GM23338 (cell line): ENCODE measurements at regions not wholly inside any gene's neighbourhood (a gene's known extent, or its start where the extent isn't known, plus 50 kb on each side); places are given as distances from the start of the nearest gene placed in this dataset.

ENCODE experiments used
- ATAC-seq: fragments of 200-7000 bp; cut with Tn5 transposase; 3 replicates; pipeline ENCODE4 v1.9.1; 2020
- DNase-seq: peaks from one replicate; pipeline ENCODE4 v3.0.0-alpha.2; 2015; ENCODE audit warnings: low spot score
- H2AFZ ChIP-seq: fragments of 200-600 bp; sonication (generic); 2 replicates; pipeline ENCODE4 v1.8.0; 2016; ENCODE audit warnings: antibody characterized with exemption, mild to moderate bottlenecking, moderate library complexity
- H3F3A ChIP-seq: fragments of 200-600 bp; sonication (generic); replicated peaks from 2 replicates; pipeline ENCODE4 v1.8.0; 2017; ENCODE audit warnings: antibody characterized with exemption, mixed run types, low read depth
- H3K27ac ChIP-seq: fragments of 200-600 bp; sonication (generic); 2 replicates; pipeline ENCODE4 v1.6.1; 2016; ENCODE audit warnings: low read depth
- H3K27me3 ChIP-seq: fragments of 200-600 bp; sonication (generic); 2 replicates; pipeline ENCODE4 v1.8.0; 2016; ENCODE audit warnings: mild to moderate bottlenecking, mixed run types, moderate library complexity; ENCODE audit not compliant: insufficient read depth
- H3K36me3 ChIP-seq: fragments of 200-600 bp; sonication (generic); 2 replicates; pipeline ENCODE4 v1.8.0; 2016; ENCODE audit warnings: mild to moderate bottlenecking; ENCODE audit not compliant: insufficient read depth
- H3K4me1 ChIP-seq: fragments of 200-600 bp; sonication (generic); 2 replicates; pipeline ENCODE4 v1.8.0; 2016; ENCODE audit warnings: mild to moderate bottlenecking, moderate library complexity; ENCODE audit not compliant: insufficient read depth
- H3K4me2 ChIP-seq: fragments of 200-600 bp; sonication (generic); 2 replicates; pipeline ENCODE4 v1.7.1; 2017; ENCODE audit warnings: mixed run types
- H3K4me3 ChIP-seq: fragments of 200-600 bp; sonication (generic); 2 replicates; pipeline ENCODE4 v1.6.1; 2016; ENCODE audit warnings: mixed run types
- H3K79me2 ChIP-seq: fragments of 200-600 bp; sonication (generic); replicated peaks from 2 replicates; pipeline ENCODE4 v1.8.0; 2017; ENCODE audit warnings: mild to moderate bottlenecking; ENCODE audit not compliant: insufficient read depth
- H3K9me2 ChIP-seq: fragments of 200-600 bp; sonication (generic); 2 replicates; pipeline ENCODE4 v1.8.0; 2017; ENCODE audit not compliant: insufficient read depth
- H4K20me1 ChIP-seq: fragments of 200-600 bp; sonication (generic); replicated peaks from 2 replicates; pipeline ENCODE4 v1.8.0; 2017; ENCODE audit warnings: mild to moderate bottlenecking; ENCODE audit not compliant: insufficient read depth
- H3K27ac Mint-ChIP-seq: 2 replicates; pipeline ENCODE4 v1.8.0; 2020; ENCODE audit warnings: inconsistent platforms, mild to moderate bottlenecking, moderate library complexity, mixed read lengths
- H3K27me3 Mint-ChIP-seq: 3 replicates; pipeline ENCODE4 v1.8.0; 2022; ENCODE audit warnings: low read depth, mild to moderate bottlenecking, moderate library complexity, mixed read lengths, inconsistent platforms; ENCODE audit not compliant: insufficient read depth, poor library complexity
- H3K36me3 Mint-ChIP-seq: 3 replicates; pipeline ENCODE4 v1.8.0; 2021; ENCODE audit warnings: low read depth, mild to moderate bottlenecking, inconsistent platforms, moderate library complexity, mixed read lengths
- H3K4me1 Mint-ChIP-seq: 3 replicates; pipeline ENCODE4 v1.8.0; 2020; ENCODE audit warnings: mild to moderate bottlenecking, inconsistent platforms, mixed read lengths
- H3K4me3 Mint-ChIP-seq: 3 replicates; pipeline ENCODE4 v1.8.0; 2021; ENCODE audit warnings: moderate library complexity, mild to moderate bottlenecking, inconsistent platforms, mixed read lengths
- H3K9me3 Mint-ChIP-seq: 3 replicates; pipeline ENCODE4 v1.8.0; 2020; ENCODE audit warnings: moderate library complexity, mild to moderate bottlenecking, inconsistent platforms, mixed read lengths
- CREB1 ChIP-seq: fragments of 250-450 bp; sonication (Bioruptor Pico); IDR thresholded peaks from 2 replicates; pipeline ENCODE4 v1.5.0; 2020; ENCODE audit warnings: low read depth, mild to moderate bottlenecking, moderate library complexity
- CTCF ChIP-seq, 2 experiments: fragments of 200-600 bp in 1 of 2; sonication (generic) in 1 of 2; conservative IDR thresholded peaks; 2 replicates each; pipeline versions ENCODE4 v1.5.1 to v1.6.1; 2016 to 2017; ENCODE audit warnings: antibody characterized with exemption in 2 of 2, low read depth in 2 of 2, mild to moderate bottlenecking in 2 of 2, moderate library complexity in 1 of 2
- EZH2 ChIP-seq: fragments of 200-600 bp; sonication (generic); IDR thresholded peaks from one replicate; pipeline ENCODE4 v1.8.0; 2017; ENCODE audit warnings: antibody characterized with exemption, mild to moderate bottlenecking, low read depth; ENCODE audit not compliant: unreplicated experiment
- EZH2phosphoT487 ChIP-seq: fragments of 200-600 bp; sonication (generic); IDR thresholded peaks from one replicate; pipeline ENCODE4 v1.8.1; 2018; ENCODE audit warnings: antibody characterized with exemption; ENCODE audit not compliant: unreplicated experiment
- JUNB ChIP-seq: IDR thresholded peaks from one replicate; pipeline ENCODE4 v1.6.1; 2016; ENCODE audit warnings: antibody characterized with exemption; ENCODE audit not compliant: unreplicated experiment
- NANOG ChIP-seq: IDR thresholded peaks from 2 replicates; pipeline ENCODE4 v1.6.1; 2016; ENCODE audit warnings: antibody characterized with exemption, borderline replicate concordance
- POLR2AphosphoS5 ChIP-seq: IDR thresholded peaks from 2 replicates; pipeline ENCODE4 v1.6.1; 2016; ENCODE audit warnings: antibody characterized with exemption, low read depth
- STAT1 ChIP-seq: IDR thresholded peaks from one replicate; pipeline ENCODE4 v1.6.1; 2016; ENCODE audit warnings: antibody characterized with exemption; ENCODE audit not compliant: unreplicated experiment
- ZNF114 ChIP-seq: fragments of 250-450 bp; sonication (Bioruptor Pico); IDR thresholded peaks from 2 replicates; pipeline ENCODE4 v1.5.0; 2020; ENCODE audit warnings: mild to moderate bottlenecking, moderate library complexity
- ZNF331 ChIP-seq: fragments of 250-450 bp; sonication (Bioruptor Pico); IDR thresholded peaks from 2 replicates; pipeline ENCODE4 v1.5.0; 2020; ENCODE audit warnings: low read depth, mild to moderate bottlenecking, moderate library complexity
- TF ChIP-seq, protein P1 (sequence below): IDR thresholded peaks from one replicate; pipeline ENCODE4 v1.6.1; 2018; ENCODE audit warnings: antibody characterized with exemption; ENCODE audit not compliant: unreplicated experiment

GRCh38 chr10:44640429-44640828 is 255.5 kb upstream of the CXCL12 start:
- H3K27ac ChIP-seq: no peak overlapping the region
- H3K27me3 ChIP-seq: no peaks in the 10 kb centered on the region
- Mint-ChIP-seq H3K4me1 (no peaks in the 10 kb centered on the region), H3K27ac (no peak overlapping the region), H3K4me3 (no peak overlapping the region), H3K9me3 (peaks cover 6% of the 10 kb centered on the region; the same call in 2 of the 3 replicates), H3K27me3 (peaks cover 2% of the 10 kb centered on the region), H3K36me3 (no peaks in the 10 kb centered on the region)
- no peaks in the 10 kb centered on the region for H3F3A ChIP-seq
- no peak overlapping the region for H3K4me3 ChIP-seq
- no peaks in the 10 kb centered on the region for H3K79me2 ChIP-seq
- no peaks in the 10 kb centered on the region for H4K20me1 ChIP-seq
- H3K4me2 ChIP-seq: no peak overlapping the region
- no peak for ATAC-seq
- no peak for TF ChIP-seq ZNF331 (CRISPR knock-in tag)
- H3K36me3 ChIP-seq: no peaks in the 10 kb centered on the region
- DNase-seq: no peak
- peaks cover 6% of the 10 kb centered on the region; the same call in 1 of the 2 replicates for H3K9me2 ChIP-seq
- no peaks in the 10 kb centered on the region for H3K4me1 ChIP-seq
- no peak overlapping the region for H2AFZ ChIP-seq

DNA sequence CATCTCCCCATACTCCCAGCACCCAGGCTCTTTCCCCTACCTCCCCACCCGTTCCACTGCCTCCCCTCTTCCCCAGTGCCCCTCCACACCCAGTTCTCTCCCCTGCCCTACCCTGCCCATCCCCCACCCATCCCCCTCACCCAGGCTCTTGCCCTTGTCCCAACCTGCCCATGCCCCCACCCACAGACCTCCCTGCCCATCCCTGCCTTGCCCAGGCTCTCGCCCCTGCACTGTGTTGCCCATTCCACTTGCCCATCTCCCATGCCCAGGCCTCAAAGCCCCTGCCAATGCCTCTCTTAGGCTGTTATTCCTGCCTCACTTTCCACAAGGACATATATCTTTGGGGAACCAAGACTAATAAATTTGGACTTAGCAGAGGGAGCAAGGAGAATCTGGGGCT is 262.6 kb upstream of the CXCL12 start:
- Histone ChIP-seq H4K20me1 (no peaks in the 10 kb centered on the region), H3K27ac (no peak overlapping the region), H3K36me3 (no peaks in the 10 kb centered on the region), H3K27me3 (no peaks in the 10 kb centered on the region), H3K4me2 (no peak overlapping the region), H3K9me2 (peaks cover 6% of the 10 kb centered on the region; the same call in 1 of the 2 replicates), H3K79me2 (no peaks in the 10 kb centered on the region), H3K4me3 (no peak overlapping the region), H3F3A (no peaks in the 10 kb centered on the region), H2AFZ (no peak overlapping the region), H3K4me1 (no peaks in the 10 kb centered on the region)
- no peak for TF ChIP-seq JUNB
- TF ChIP-seq CTCF (conservative IDR thresholded peaks at IDR 0.05; ENCODE audit: low read depth in 2 of 2): no peak
- no peak for TF ChIP-seq ZNF114 (CRISPR knock-in tag)
- no peak for TF ChIP-seq NANOG
- no peak for TF ChIP-seq CREB1
- ATAC-seq (no peak), DNase-seq (no peak)
- Mint-ChIP-seq H3K27ac (no peak overlapping the region), H3K27me3 (peaks cover 7% of the 10 kb centered on the region), H3K4me3 (no peak overlapping the region), H3K36me3 (no peaks in the 10 kb centered on the region), H3K9me3 (peaks cover 3% of the 10 kb centered on the region; the same call in 1 of the 3 replicates), H3K4me1 (0 out of 3 replicates have a peak, but pooled peaks cover 5% of the 10 kb centered on the region)

- Histone ChIP-seq H2AFZ (peak overlapping the region; percentile 38; the same call in 1 of the 2 replicates), H3K36me3 (no peaks in the 10 kb centered on the region), H4K20me1 (no peaks in the 10 kb centered on the region), H3K4me3 (no peak overlapping the region), H3F3A (no peaks in the 10 kb centered on the region), H3K4me2 (no peak overlapping the region), H3K4me1 (no peaks in the 10 kb centered on the region), H3K27me3 (no peaks in the 10 kb centered on the region), H3K79me2 (no peaks in the 10 kb centered on the region), H3K9me2 (peaks cover 6% of the 10 kb centered on the region; the same call in 1 of the 2 replicates), H3K27ac (no peak overlapping the region)
- ATAC-seq: no peak
- H3K4me1 Mint-ChIP-seq: 0 out of 3 replicates have a peak, but pooled peaks cover 5% of the 10 kb centered on the region
- H3K4me3 Mint-ChIP-seq: no peak overlapping the region
- no peak for DNase-seq
- H3K9me3 Mint-ChIP-seq: peaks cover 3% of the 10 kb centered on the region; the same call in 1 of the 3 replicates
- peaks cover 7% of the 10 kb centered on the region for H3K27me3 Mint-ChIP-seq
- H3K36me3 Mint-ChIP-seq: no peaks in the 10 kb centered on the region
- no peak overlapping the region for H3K27ac Mint-ChIP-seq
- TF ChIP-seq EZH2phosphoT487: no peak
- TF ChIP-seq NANOG: no peak
- TF ChIP-seq ZNF331 (CRISPR knock-in tag): no peak
- no peak for TF ChIP-seq JUNB
- TF ChIP-seq POLR2AphosphoS5: no peak
- TF ChIP-seq EZH2: no peak
- no peak for TF ChIP-seq STAT1
- TF ChIP-seq CTCF (conservative IDR thresholded peaks at IDR 0.05; ENCODE audit: low read depth in 2 of 2): no peak
- TF ChIP-seq, protein P1, sequence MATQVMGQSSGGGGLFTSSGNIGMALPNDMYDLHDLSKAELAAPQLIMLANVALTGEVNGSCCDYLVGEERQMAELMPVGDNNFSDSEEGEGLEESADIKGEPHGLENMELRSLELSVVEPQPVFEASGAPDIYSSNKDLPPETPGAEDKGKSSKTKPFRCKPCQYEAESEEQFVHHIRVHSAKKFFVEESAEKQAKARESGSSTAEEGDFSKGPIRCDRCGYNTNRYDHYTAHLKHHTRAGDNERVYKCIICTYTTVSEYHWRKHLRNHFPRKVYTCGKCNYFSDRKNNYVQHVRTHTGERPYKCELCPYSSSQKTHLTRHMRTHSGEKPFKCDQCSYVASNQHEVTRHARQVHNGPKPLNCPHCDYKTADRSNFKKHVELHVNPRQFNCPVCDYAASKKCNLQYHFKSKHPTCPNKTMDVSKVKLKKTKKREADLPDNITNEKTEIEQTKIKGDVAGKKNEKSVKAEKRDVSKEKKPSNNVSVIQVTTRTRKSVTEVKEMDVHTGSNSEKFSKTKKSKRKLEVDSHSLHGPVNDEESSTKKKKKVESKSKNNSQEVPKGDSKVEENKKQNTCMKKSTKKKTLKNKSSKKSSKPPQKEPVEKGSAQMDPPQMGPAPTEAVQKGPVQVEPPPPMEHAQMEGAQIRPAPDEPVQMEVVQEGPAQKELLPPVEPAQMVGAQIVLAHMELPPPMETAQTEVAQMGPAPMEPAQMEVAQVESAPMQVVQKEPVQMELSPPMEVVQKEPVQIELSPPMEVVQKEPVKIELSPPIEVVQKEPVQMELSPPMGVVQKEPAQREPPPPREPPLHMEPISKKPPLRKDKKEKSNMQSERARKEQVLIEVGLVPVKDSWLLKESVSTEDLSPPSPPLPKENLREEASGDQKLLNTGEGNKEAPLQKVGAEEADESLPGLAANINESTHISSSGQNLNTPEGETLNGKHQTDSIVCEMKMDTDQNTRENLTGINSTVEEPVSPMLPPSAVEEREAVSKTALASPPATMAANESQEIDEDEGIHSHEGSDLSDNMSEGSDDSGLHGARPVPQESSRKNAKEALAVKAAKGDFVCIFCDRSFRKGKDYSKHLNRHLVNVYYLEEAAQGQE: no peak
- TF ChIP-seq CREB1: no peak
Observed at GRCh38 chr10:44647877-44648542, 263.1 kb upstream of the CXCL12 start.
